H1 (cell line): ENCODE measurements at regions not wholly inside any gene's neighbourhood (a gene's known extent, or its start where the extent isn't known, plus 50 kb on each side); places are given as distances from the start of the nearest gene placed in this dataset.

Source experiments
- CTCF ChIA-PET: fragments of 300-600 bp; sonication (Branson Sonifier 250); formaldehyde crosslinking; loops from one replicate; lab custom pipeline; 2021; ENCODE audit not compliant: partially characterized antibody; lab: Charles Lee
- POLR2A ChIA-PET: fragments of 300-600 bp; sonication (Branson Sonifier 250); formaldehyde crosslinking; loops from one replicate; lab custom pipeline; 2021; ENCODE audit warnings: inconsistent platforms; ENCODE audit not compliant: partially characterized antibody; lab: Charles Lee
- DNase-seq, 2 experiments: peaks; one replicate each; pipeline versions ENCODE4 v3.0.0 to v3.0.0-alpha.2; 2010 to 2022; ENCODE audit warnings: low spot score in 2 of 2, low read depth in 1 of 2, mixed read lengths in 1 of 2
- FAIRE-seq: peaks from 2 replicates; lab custom pipeline; 2011; peaks lifted over from hg19 to GRCh38; lab: Jason Lieb, UNC
- H2AFZ ChIP-seq: 2 replicates; pipeline ENCODE4 v1.8.1; 2012; ENCODE audit warnings: low read length, inconsistent platforms
- H2AK5ac ChIP-seq: 2 replicates; pipeline ENCODE4 v1.6.1; 2013; ENCODE audit warnings: low read depth, low read length
- H2BK120ac ChIP-seq: replicated peaks from 2 replicates; pipeline ENCODE3; 2013; ENCODE audit warnings: low read depth, low read length, inconsistent platforms
- H2BK12ac ChIP-seq: 2 replicates; pipeline ENCODE4 v1.6.1; 2013; ENCODE audit warnings: low read depth, low read length
- H2BK15ac ChIP-seq: 2 replicates; pipeline ENCODE4 v1.6.1; 2013; ENCODE audit warnings: low read length
- H2BK20ac ChIP-seq: 2 replicates; pipeline ENCODE4 v1.6.1; 2013; ENCODE audit warnings: low read length
- H2BK5ac ChIP-seq: 2 replicates; pipeline ENCODE4 v1.6.1; 2013; ENCODE audit warnings: low read depth, low read length
- H3K14ac ChIP-seq: 2 replicates; pipeline ENCODE4 v1.6.1; 2013; ENCODE audit warnings: inconsistent platforms; ENCODE audit not compliant: insufficient read length
- H3K18ac ChIP-seq: 2 replicates; pipeline ENCODE4 v1.6.1; 2013; ENCODE audit warnings: low read length; ENCODE audit errors: extremely low read depth
- H3K23ac ChIP-seq: 2 replicates; pipeline ENCODE4 v1.6.1; 2013; ENCODE audit warnings: inconsistent platforms; ENCODE audit not compliant: insufficient read length
- H3K23me2 ChIP-seq: 2 replicates; pipeline ENCODE4 v1.6.1; 2013; ENCODE audit warnings: low read depth, low read length
- H3K27ac ChIP-seq: 2 replicates; pipeline ENCODE4 v1.6.1; 2011; ENCODE audit warnings: low read depth, low read length, inconsistent platforms
- H3K27me3 ChIP-seq, 4 experiments: replicated peaks in 1 of 4; 1 replicate in 1 of 4; 2 replicates in 3 of 4; pipeline versions ENCODE4 v1.6.1 to v1.8.1; 2011 to 2013; ENCODE audit warnings: low read length in 3 of 4, mild to moderate bottlenecking in 3 of 4, inconsistent platforms in 2 of 4, mixed read lengths in 2 of 4, moderate library complexity in 1 of 4; ENCODE audit not compliant: control insufficient read depth in 3 of 4, insufficient read depth in 3 of 4; ENCODE audit errors: extremely low read depth in 1 of 4
- H3K36me3 ChIP-seq, 4 experiments: 2 replicates each; pipeline versions ENCODE4 v1.6.1 to v1.8.1; 2011 to 2013; ENCODE audit warnings: mild to moderate bottlenecking in 4 of 4, low read length in 3 of 4, moderate library complexity in 2 of 4, control low read depth in 1 of 4, inconsistent platforms in 1 of 4; ENCODE audit not compliant: insufficient read depth in 4 of 4, control insufficient read depth in 2 of 4
- H3K4ac ChIP-seq: replicated peaks from 2 replicates; pipeline ENCODE3; 2013; ENCODE audit warnings: low read length, low read depth, mixed read lengths, inconsistent platforms; ENCODE audit not compliant: insufficient read length
- H3K4me1 ChIP-seq, 4 experiments: replicated peaks in 1 of 4; 1 replicate in 1 of 4; 2 replicates in 3 of 4; pipeline versions ENCODE4 v1.6.1 to v1.8.1; 2011 to 2013; ENCODE audit warnings: low read length in 3 of 4, inconsistent platforms in 2 of 4, mixed read lengths in 1 of 4; ENCODE audit not compliant: insufficient read depth in 4 of 4, control insufficient read depth in 3 of 4
- H3K4me2 ChIP-seq, 2 experiments: 2 replicates each; pipeline versions ENCODE4 v1.6.1 to v1.8.1; 2011 to 2013; ENCODE audit warnings: low read depth in 2 of 2, low read length in 2 of 2, control low read depth in 1 of 2, inconsistent platforms in 1 of 2, mild to moderate bottlenecking in 1 of 2; ENCODE audit not compliant: insufficient read depth in 1 of 2
- H3K4me3 ChIP-seq, 4 experiments: fragments of 200-600, 300-600 bp in 1 of 4; sonication (generic), shearing (Covaris generic), sonication (Bioruptor Twin) in 1 of 4; 2 replicates each; pipeline versions ENCODE4 v1.5.1 to v1.8.1; 2011 to 2016; ENCODE audit warnings: low read length in 4 of 4, low read depth in 3 of 4, control low read depth in 2 of 4, inconsistent platforms in 2 of 4, mild to moderate bottlenecking in 2 of 4, mixed read lengths in 1 of 4, moderate library complexity in 1 of 4; ENCODE audit not compliant: insufficient read depth in 2 of 4; ENCODE audit errors: extremely low read depth in 1 of 4
- H3K56ac ChIP-seq: replicated peaks from 2 replicates; pipeline ENCODE3; 2013; ENCODE audit warnings: low read depth, mild to moderate bottlenecking, mixed read lengths, low read length, inconsistent platforms; ENCODE audit not compliant: insufficient read length
- H3K79me1 ChIP-seq: 2 replicates; pipeline ENCODE4 v1.6.1; 2013; ENCODE audit warnings: low read depth, low read length, control low read depth
- H3K79me2 ChIP-seq, 2 experiments: 2 replicates each; pipeline versions ENCODE4 v1.6.1 to v1.8.1; 2012 to 2013; ENCODE audit warnings: low read length in 2 of 2, mild to moderate bottlenecking in 2 of 2, inconsistent platforms in 1 of 2; ENCODE audit not compliant: insufficient read depth in 2 of 2, control insufficient read depth in 1 of 2
- H3K9ac ChIP-seq, 4 experiments: replicated peaks in 1 of 4; 1 replicate in 1 of 4; 2 replicates in 3 of 4; pipeline versions ENCODE4 v1.6.1 to v1.8.1; 2011 to 2013; ENCODE audit warnings: low read depth in 3 of 4, low read length in 3 of 4, control low read depth in 2 of 4, mild to moderate bottlenecking in 2 of 4, moderate library complexity in 2 of 4, inconsistent platforms in 1 of 4; ENCODE audit errors: extremely low read depth in 1 of 4
- H3K9me3 ChIP-seq, 2 experiments: 2 replicates each; pipeline versions ENCODE4 v1.6.1 to v1.8.1; 2012 to 2013; ENCODE audit warnings: mild to moderate bottlenecking in 2 of 2, moderate library complexity in 2 of 2, control low read depth in 1 of 2, inconsistent platforms in 1 of 2, low read depth in 1 of 2, low read length in 1 of 2, mixed read lengths in 1 of 2; ENCODE audit not compliant: insufficient read depth in 2 of 2
- H4K20me1 ChIP-seq, 2 experiments: replicated peaks in 1 of 2; 2 replicates each; pipeline versions ENCODE3 to v1.8.1; 2011 to 2013; ENCODE audit warnings: inconsistent platforms in 2 of 2, low read length in 2 of 2, mild to moderate bottlenecking in 1 of 2; ENCODE audit not compliant: insufficient read depth in 2 of 2, control insufficient read depth in 1 of 2
- H4K5ac ChIP-seq: 2 replicates; pipeline ENCODE4 v1.6.1; 2013; ENCODE audit warnings: low read length, low read depth, mixed read lengths, inconsistent platforms; ENCODE audit not compliant: insufficient read length
- H4K8ac ChIP-seq: 2 replicates; pipeline ENCODE4 v1.8.0; 2013; ENCODE audit warnings: mild to moderate bottlenecking, moderate library complexity, low read length, inconsistent platforms; ENCODE audit not compliant: insufficient read depth; ENCODE audit errors: extremely low read depth
- H4K91ac ChIP-seq: replicated peaks from 2 replicates; pipeline ENCODE3; 2013; ENCODE audit warnings: low read length, mixed read lengths, inconsistent platforms; ENCODE audit not compliant: insufficient read length
- CHD1 ChIP-seq: IDR thresholded peaks from 2 replicates; pipeline ENCODE4 v1.6.1; 2012; ENCODE audit warnings: low read depth, low read length, improper control_type of control experiment
- GABPA ChIP-seq: IDR thresholded peaks from 2 replicates; pipeline ENCODE4 v1.6.1; 2011; ENCODE audit warnings: mild to moderate bottlenecking, low read length, moderate library complexity, borderline replicate concordance; ENCODE audit not compliant: insufficient read depth
- RFX5 ChIP-seq: IDR thresholded peaks from 2 replicates; pipeline ENCODE4 v1.6.1; 2011; ENCODE audit warnings: low read depth, low read length, improper control_type of control experiment, borderline replicate concordance
- SIN3A ChIP-seq, 2 experiments: IDR thresholded peaks in 1 of 2; conservative IDR thresholded peaks in 1 of 2; 2 replicates each; pipeline ENCODE4 v1.6.1; 2011 to 2012; ENCODE audit warnings: low read length in 2 of 2, improper control_type of control experiment in 1 of 2, low read depth in 1 of 2, mild to moderate bottlenecking in 1 of 2
- WGBS, 2 experiments: shearing (Covaris generic) in 1 of 2; methylation state at CpG; one replicate each; pipeline versions ENCODE4 v1.1.6 to v1.1.7; 2013 to 2015; ENCODE audit warnings: low lambda C conversion rate in 2 of 2, mixed read lengths in 2 of 2, inconsistent platforms in 1 of 2, low coverage in 1 of 2, missing lambda C conversion rate in 1 of 2; ENCODE audit not compliant: insufficient replicate concordance in 2 of 2, insufficient coverage in 1 of 2, insufficient read length in 1 of 2; ENCODE audit errors: extremely low coverage in 1 of 2, missing lambda C conversion rate in 1 of 2; 5-methylcytosine and 5-hydroxymethylcytosine counted together
- TF ChIP-seq, protein P1 (sequence below): IDR thresholded peaks from 2 replicates; pipeline ENCODE4 v1.6.1; 2011; ENCODE audit warnings: low read depth, mild to moderate bottlenecking, low read length; ENCODE audit not compliant: insufficient read depth
- TF ChIP-seq, protein P2 (sequence below), 3 experiments: IDR thresholded peaks; 1 replicate in 2 of 3; 2 replicates in 1 of 3; pipeline versions ENCODE4 v1.5.1 to v1.6.1; 2011; ENCODE audit warnings: low read length in 3 of 3, mild to moderate bottlenecking in 3 of 3, inconsistent platforms in 2 of 3, low read depth in 1 of 3, moderate library complexity in 1 of 3; ENCODE audit not compliant: insufficient read depth in 1 of 3; ENCODE audit errors: control extremely low read depth in 1 of 3

DNA sequence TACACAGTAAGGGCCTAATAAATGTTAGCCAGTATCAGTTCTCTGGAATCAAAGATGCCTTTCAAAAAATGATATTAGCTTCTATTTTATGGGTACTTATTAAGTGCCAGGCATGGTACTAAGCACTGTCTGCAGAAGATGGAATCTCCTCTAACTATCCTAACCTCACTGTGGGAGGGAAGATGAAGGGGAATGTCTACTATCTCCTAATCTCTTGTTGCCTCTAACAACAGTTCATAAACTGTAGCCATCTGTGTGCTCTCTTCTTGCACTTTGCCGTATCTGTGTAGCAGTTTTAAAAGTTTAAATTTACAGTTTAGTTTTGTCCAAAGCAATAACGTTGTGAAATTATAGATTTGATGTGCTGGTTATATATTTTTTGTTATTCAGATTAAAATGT lies 99.6 kb upstream of the CCDC112 start:
- TF ChIP-seq, protein P1, sequence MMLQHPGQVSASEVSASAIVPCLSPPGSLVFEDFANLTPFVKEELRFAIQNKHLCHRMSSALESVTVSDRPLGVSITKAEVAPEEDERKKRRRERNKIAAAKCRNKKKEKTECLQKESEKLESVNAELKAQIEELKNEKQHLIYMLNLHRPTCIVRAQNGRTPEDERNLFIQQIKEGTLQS = no peak
- TF ChIP-seq GABPA (no peak), SIN3A (conservative IDR thresholded peaks at IDR 0.05 in 1 of 2, IDR thresholded peaks at IDR 0.05 in 1 of 2; ENCODE audit: low read depth in 1 of 2, low read length in 2 of 2) (no peak), RFX5 (no peak), CHD1 (no peak)
- TF ChIP-seq, protein P2, sequence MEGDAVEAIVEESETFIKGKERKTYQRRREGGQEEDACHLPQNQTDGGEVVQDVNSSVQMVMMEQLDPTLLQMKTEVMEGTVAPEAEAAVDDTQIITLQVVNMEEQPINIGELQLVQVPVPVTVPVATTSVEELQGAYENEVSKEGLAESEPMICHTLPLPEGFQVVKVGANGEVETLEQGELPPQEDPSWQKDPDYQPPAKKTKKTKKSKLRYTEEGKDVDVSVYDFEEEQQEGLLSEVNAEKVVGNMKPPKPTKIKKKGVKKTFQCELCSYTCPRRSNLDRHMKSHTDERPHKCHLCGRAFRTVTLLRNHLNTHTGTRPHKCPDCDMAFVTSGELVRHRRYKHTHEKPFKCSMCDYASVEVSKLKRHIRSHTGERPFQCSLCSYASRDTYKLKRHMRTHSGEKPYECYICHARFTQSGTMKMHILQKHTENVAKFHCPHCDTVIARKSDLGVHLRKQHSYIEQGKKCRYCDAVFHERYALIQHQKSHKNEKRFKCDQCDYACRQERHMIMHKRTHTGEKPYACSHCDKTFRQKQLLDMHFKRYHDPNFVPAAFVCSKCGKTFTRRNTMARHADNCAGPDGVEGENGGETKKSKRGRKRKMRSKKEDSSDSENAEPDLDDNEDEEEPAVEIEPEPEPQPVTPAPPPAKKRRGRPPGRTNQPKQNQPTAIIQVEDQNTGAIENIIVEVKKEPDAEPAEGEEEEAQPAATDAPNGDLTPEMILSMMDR (IDR thresholded peaks at IDR 0.05; ENCODE audit: control extremely low read depth in 1 of 3, insufficient read depth in 1 of 3, low read depth in 1 of 3, low read length in 3 of 3) = no peak
- TF ChIP-seq, all 59 proteins: peak for 0
- H3K18ac ChIP-seq = no peak overlapping the region
- H4K20me1 ChIP-seq = no peaks in the 10 kb centered on the region
- no peaks in the 10 kb centered on the region for H3K36me3 ChIP-seq
- H3K4ac ChIP-seq = no peak overlapping the region
- no peak overlapping the region for H2BK15ac ChIP-seq
- no peak overlapping the region for H4K5ac ChIP-seq
- H3K4me3 ChIP-seq = no peak overlapping the region
- no peak overlapping the region for H3K23ac ChIP-seq
- no peak overlapping the region for H2BK120ac ChIP-seq
- no peaks in the 10 kb centered on the region for H3K79me2 ChIP-seq
- no peak overlapping the region for H2AFZ ChIP-seq
- no peak overlapping the region for H4K8ac ChIP-seq
- ChIA-PET CTCF (no interaction called here), POLR2A (no interaction called here)
- no peak overlapping the region for H2BK20ac ChIP-seq
- WGBS, 2 experiments = 89% methylated on average over 2 of the region's 2 CpGs; no CpG with 5 or more reads in 1 of the 2 experiments
- no peaks in the 10 kb centered on the region for H3K4me1 ChIP-seq
- H4K91ac ChIP-seq = no peak overlapping the region
- FAIRE-seq = no peak
- DNase-seq = no peak
- no peak overlapping the region for H3K4me2 ChIP-seq
- no peak overlapping the region for H3K14ac ChIP-seq
- H3K27ac ChIP-seq = no peak overlapping the region
- no peak overlapping the region for H2BK5ac ChIP-seq
- no peak overlapping the region for H2AK5ac ChIP-seq
- 0 out of 4 replicates have a peak, but pooled peaks cover 0 to 8% of the 10 kb centered on the region in 2 experiments for H3K9me3 ChIP-seq
- no peaks in the 10 kb centered on the region for H3K79me1 ChIP-seq
- no peaks in the 10 kb centered on the region for H3K27me3 ChIP-seq
- no peak overlapping the region for H3K9ac ChIP-seq
- no peaks in the 10 kb centered on the region for H3K23me2 ChIP-seq
- H2BK12ac ChIP-seq = no peak overlapping the region
- H3K56ac ChIP-seq = no peak overlapping the region
